ENCODE measurements at regions not wholly inside any gene's neighbourhood (a gene's known extent, or its start where the extent isn't known, plus 50 kb on each side); places are given as distances from the start of the nearest gene placed in this dataset.

GRCh38 chr21:33975548-33976081 lies 60.0 kb upstream of the ATP5PO start:
- ATAC-seq (peak; percentile 93), FAIRE-seq (peak; percentile 91), DNase-seq (ENCODE audit: low read depth, low spot score) (peak; percentile 98)
- Histone ChIP-seq H3K4me1 (ENCODE audit: control insufficient read depth, insufficient read depth, low read length) (peaks cover 27% of the 10 kb centered on the region), H3K36me3 (ENCODE audit: control insufficient read depth in 2 of 2, insufficient read depth in 2 of 2, low read length in 1 of 2) (no peaks in the 10 kb centered on the region), H3K9me3 (replicated peaks; ENCODE audit: control insufficient read depth, insufficient read depth, low read length) (no peaks in the 10 kb centered on the region; the same call in 2 of the 3 replicates), H3K79me2 (ENCODE audit: control insufficient read depth, insufficient read depth, low read length) (no peaks in the 10 kb centered on the region), H4K20me1 (ENCODE audit: control insufficient read depth, insufficient read depth) (no peaks in the 10 kb centered on the region), H3K4me2 (ENCODE audit: control insufficient read depth, insufficient read depth) (peak overlapping the region; percentile 89), H3K27me3 (replicated peaks in 1 of 2; ENCODE audit: control insufficient read depth in 2 of 2, insufficient read depth in 2 of 2, low read length in 1 of 2) (no peaks in the 10 kb centered on the region), H3K27ac (ENCODE audit: control insufficient read depth, insufficient read depth) (peak overlapping the region; percentile 99), H3K9ac (ENCODE audit: control insufficient read depth, insufficient read depth, low read length) (peak overlapping the region; percentile 76), H3K4me3 (peak overlapping the region; percentile 51; the same call in 1 of the 2 replicates), H2AFZ (ENCODE audit: control insufficient read depth, low read depth, low read length) (peak overlapping the region; percentile 15)
- WGBS (ENCODE audit: insufficient coverage, insufficient replicate concordance, low lambda C conversion rate, missing lambda C conversion rate) = 2% methylated on average over 7 of the region's 7 CpGs
- BruUV-seq (replicated peaks) = no TSS peak
- POLR2A ChIA-PET = interaction anchor here (0.6 to 5.2 kb wide), 8 partner anchors 22 to 666 kb away, joined by 3 to 57 read pairs (median 3); no protein-coding TSS in a partner anchor
- intact Hi-C loops (cut with micrococcal nuclease; ENCODE audit: unreplicated experiment) (loop anchor here (1.0 to 2.0 kb wide), 4 partner anchors 27 to 101 kb away; no protein-coding TSS in a partner anchor), in situ Hi-C loops (cut with MboI) (no loop called here)
- RAD21 ChIA-PET (ENCODE audit: unreplicated experiment) = interaction anchor here (0.8 to 14.7 kb wide), 7 partner anchors 19 to 101 kb away, joined by 3 to 182 read pairs (median 5); no protein-coding TSS in a partner anchor
- CTCF ChIA-PET = interaction anchor here (1.0 to 4.8 kb wide), 7 partner anchors 23 to 117 kb away, joined by 3 to 24 read pairs (median 5); no protein-coding TSS in a partner anchor
- SMC1A ChIA-PET (ENCODE audit: uncharacterized antibody, unreplicated experiment) = interaction anchor here (1.1 to 16.4 kb wide), 12 partner anchors 9 to 374 kb away, joined by 3 to 290 read pairs (median 10); no protein-coding TSS in a partner anchor
- TF ChIP-seq PAX5 (IDR thresholded peaks at IDR 0.05; ENCODE audit: borderline replicate concordance, low read depth, low read length) = peak; percentile 78; the same call in 1 of the 2 replicates
- peak; percentile 42; the same call in 1 of the 2 replicates for TF ChIP-seq MEF2A (IDR thresholded peaks at IDR 0.05; ENCODE audit: insufficient read depth, low read depth, low read length)
- TF ChIP-seq REST (IDR thresholded peaks at IDR 0.05; ENCODE audit: low read depth, low read length) = no peak
- peak; percentile 99 for TF ChIP-seq ZNF687 (IDR thresholded peaks at IDR 0.05)
- TF ChIP-seq MEF2B (IDR thresholded peaks at IDR 0.05; ENCODE audit: partially characterized antibody, poor library complexity, severe bottlenecking) = no peak
- TF ChIP-seq MAX (IDR thresholded peaks at IDR 0.05; ENCODE audit: low read depth, low read length) = peak; percentile 70; the same call in 1 of the 2 replicates
- no peak for TF ChIP-seq ZSCAN29 (IDR thresholded peaks at IDR 0.05)
- TF ChIP-seq ELK1 (IDR thresholded peaks at IDR 0.05; ENCODE audit: low read depth, low read length) = no peak
- 0 out of 2 replicates have a peak, but pooled peaks have one; percentile 22 for TF ChIP-seq BACH1 (IDR thresholded peaks at IDR 0.05; ENCODE audit: borderline replicate concordance)
- peak; percentile 97 for TF ChIP-seq DPF2 (IDR thresholded peaks at IDR 0.05)
- no peak for TF ChIP-seq SUPT20H (IDR thresholded peaks at IDR 0.05; ENCODE audit: borderline replicate concordance, control insufficient read depth, low read depth, low read length)

Measured in GM12878 (cell line).